Cardiac fibroblast (primary cell): ENCODE measurements at regions not wholly inside any gene's neighbourhood (a gene's known extent, or its start where the extent isn't known, plus 50 kb on each side); places are given as distances from the start of the nearest gene placed in this dataset.
A peak's percentile ranks its signal among the peaks of the same experiment; 100 is the strongest.

ENCODE experiments used
- DNase-seq, 2 donors: peaks; one replicate each; pipeline versions ENCODE4 v3.0.0 to v3.0.0-alpha.2; 2010; ENCODE audit warnings: low read depth in 2 of 2
- H3K4me3 ChIP-seq, 2 donors: replicated peaks in 1 of 2; 1 replicate in 1 of 2; 2 replicates in 1 of 2; pipeline ENCODE4 v1.5.1; 2011; ENCODE audit warnings: low read depth in 2 of 2, low read length in 2 of 2, mild to moderate bottlenecking in 2 of 2, moderate library complexity in 1 of 2
- TF ChIP-seq, protein P1 (sequence below): IDR thresholded peaks from one replicate; pipeline ENCODE4 v1.5.1; 2011; ENCODE audit warnings: low read depth, mild to moderate bottlenecking, low read length, inconsistent platforms

DNA sequence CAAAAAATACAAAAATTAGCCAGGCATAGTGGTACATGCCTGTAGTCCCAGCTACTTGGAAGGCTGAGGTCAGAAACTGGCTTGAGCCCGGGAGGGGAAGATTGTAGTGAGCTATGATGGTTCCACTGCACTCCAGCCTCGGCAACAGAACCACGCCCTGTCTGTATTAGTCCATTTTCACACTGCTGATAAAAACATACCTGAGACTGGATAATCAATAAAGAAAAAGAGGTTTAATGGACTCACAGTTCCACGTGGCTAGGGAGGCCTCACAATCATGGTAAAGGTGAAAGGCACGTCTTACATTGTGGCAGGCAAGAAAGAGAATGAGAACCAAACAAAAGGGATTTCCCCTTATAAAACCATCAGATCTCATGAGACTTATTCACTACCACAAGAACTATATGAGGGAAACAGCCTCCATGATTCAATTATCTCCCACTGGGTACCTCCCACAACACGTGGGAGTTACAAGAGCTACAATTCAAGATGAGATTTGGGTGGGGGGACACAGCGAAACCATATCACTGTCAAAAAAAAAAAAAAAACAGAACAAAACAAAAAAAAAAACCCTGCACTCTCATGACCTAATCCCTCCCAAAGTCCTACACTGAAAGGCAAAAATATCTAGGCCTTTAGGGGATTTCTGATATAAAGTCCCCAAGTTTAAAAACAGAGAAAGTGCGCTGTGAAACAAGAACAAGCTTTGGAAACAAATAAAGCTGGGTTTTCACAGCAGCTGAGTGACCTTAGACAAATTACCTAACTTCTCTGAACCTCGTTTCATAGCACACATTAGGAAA, 224.7 kb downstream of the IGSF11 start:
- no peak overlapping the region for H3K4me3 ChIP-seq
- TF ChIP-seq, protein P1, sequence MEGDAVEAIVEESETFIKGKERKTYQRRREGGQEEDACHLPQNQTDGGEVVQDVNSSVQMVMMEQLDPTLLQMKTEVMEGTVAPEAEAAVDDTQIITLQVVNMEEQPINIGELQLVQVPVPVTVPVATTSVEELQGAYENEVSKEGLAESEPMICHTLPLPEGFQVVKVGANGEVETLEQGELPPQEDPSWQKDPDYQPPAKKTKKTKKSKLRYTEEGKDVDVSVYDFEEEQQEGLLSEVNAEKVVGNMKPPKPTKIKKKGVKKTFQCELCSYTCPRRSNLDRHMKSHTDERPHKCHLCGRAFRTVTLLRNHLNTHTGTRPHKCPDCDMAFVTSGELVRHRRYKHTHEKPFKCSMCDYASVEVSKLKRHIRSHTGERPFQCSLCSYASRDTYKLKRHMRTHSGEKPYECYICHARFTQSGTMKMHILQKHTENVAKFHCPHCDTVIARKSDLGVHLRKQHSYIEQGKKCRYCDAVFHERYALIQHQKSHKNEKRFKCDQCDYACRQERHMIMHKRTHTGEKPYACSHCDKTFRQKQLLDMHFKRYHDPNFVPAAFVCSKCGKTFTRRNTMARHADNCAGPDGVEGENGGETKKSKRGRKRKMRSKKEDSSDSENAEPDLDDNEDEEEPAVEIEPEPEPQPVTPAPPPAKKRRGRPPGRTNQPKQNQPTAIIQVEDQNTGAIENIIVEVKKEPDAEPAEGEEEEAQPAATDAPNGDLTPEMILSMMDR = no peak
- no peak for DNase-seq

DNA sequence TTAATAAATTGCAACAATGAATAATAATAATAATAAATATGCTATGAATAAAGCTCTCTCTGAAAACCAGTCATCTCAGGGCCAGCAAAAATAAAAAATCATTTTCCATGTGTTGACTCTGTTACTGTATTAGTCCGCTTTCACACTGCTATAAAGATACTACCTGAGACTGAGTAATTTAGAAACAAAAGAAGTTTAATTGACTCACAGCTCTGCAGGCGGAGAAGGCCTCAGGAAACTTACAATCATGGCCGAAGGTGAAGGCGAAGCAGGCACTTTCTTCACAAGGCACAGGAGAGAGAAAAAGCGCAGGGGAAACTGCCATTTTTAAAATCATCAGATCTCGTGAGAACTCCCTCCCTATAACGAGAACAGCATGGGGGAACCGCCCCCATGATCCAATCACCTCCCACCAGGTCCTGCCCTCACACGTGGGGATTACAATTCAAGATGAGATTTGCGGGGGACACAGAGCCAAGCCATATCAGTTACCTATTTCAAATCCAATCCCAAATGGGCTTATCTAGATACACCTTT, 224.1 kb downstream of the IGSF11 start:
- TF ChIP-seq, protein P1 = no peak

DNA sequence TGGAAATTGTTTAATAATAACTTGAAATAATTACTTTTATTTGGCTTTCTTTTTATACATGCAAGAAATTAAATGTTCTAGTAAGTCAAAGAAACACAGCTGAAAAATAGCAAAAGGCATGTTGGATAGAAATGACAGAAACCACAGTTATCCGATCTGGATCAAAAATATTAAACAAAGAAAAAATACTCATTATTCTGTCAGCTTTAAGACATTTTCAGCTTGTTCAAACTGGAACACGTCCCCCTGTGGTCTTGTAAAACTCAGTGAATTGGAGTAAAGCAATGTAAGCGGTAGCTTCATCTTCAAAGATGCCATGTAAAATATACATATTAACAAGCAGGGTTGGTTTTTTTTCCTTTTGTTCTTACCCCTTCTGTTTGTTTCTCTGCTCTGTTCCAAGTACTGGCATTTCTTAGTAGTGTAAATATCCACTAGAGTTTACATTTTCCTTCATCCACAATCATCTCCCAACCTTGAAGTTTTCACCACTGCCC, 223.4 kb downstream of the IGSF11 start:
- DNase-seq = no peak
- no peak overlapping the region for H3K4me3 ChIP-seq
- TF ChIP-seq, protein P1 = no peak

More for the DNA sequence above, 224.1 kb downstream of the IGSF11 start:
- DNase-seq = no peak
- H3K4me3 ChIP-seq = no peak overlapping the region

DNA sequence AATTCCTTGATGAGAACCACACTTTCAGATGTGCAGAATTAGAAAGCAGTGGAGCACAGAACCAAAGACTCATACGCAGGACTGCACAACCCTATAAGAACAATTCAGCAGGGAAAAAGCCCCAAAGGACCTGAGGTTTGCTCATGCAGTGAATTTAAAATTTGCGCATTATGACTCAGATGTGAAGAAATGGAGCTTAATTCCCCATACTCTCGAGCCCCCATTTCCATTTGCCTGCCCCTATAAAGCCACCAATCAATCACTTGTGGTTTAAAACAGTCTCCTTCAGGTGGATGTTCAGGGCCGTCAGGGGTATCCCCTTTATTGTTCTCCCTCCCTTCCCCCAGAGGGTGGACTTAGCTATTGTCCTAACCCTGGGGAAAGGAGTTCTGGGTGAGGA, 221.2 kb downstream of the IGSF11 start:
- no peak for DNase-seq
- TF ChIP-seq, protein P1 = no peak
- H3K4me3 ChIP-seq = no peak overlapping the region

DNA sequence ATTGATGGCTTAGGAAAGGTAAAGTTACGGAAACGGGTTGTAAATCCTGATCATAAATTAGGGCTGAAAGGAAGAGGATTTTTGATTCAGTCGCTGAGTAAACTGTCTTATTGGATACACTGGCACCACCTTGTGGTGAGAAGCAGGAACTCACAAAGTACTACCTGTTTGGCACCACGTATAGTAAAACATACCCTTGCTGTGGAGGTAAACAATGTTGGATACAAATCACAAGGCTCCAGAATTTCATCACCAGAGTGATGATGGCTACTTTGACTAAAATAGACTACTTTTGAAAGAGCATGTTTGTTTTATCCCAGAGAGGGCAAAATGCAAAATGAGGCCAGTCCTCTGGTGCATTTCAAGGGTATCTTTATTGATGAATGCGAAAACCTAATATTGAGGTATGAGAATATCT, 216.9 kb downstream of the IGSF11 start:
- TF ChIP-seq, protein P1 = peak; percentile 82
- peak; percentile 63 to 69 for DNase-seq
- H3K4me3 ChIP-seq = no peak overlapping the region

DNA sequence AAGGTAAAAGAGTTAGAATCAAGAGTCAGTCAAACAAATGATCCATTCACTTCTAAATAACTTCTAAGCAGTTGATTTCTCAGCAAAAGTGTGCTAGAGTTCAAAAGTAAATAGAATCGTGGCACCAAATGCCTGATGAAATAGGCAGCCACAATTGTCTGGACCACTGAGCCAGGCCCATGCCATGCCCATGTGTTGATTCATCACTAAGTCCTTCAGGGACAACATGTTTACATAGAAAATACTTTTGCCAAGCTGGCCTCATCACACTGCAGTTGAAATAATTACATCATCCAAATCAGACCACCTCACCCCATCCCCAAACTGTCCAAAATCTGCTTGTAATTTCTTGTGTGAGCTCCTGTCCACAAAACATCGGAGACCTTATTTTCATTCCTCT, 216.3 kb downstream of the IGSF11 start:
- peak; percentile 1 to 60 for DNase-seq
- no peak overlapping the region for H3K4me3 ChIP-seq
- TF ChIP-seq, protein P1 = no peak
